ENCODE measurements at regions not wholly inside any gene's neighbourhood (a gene's known extent, or its start where the extent isn't known, plus 50 kb on each side); places are given as distances from the start of the nearest gene placed in this dataset.

DNA sequence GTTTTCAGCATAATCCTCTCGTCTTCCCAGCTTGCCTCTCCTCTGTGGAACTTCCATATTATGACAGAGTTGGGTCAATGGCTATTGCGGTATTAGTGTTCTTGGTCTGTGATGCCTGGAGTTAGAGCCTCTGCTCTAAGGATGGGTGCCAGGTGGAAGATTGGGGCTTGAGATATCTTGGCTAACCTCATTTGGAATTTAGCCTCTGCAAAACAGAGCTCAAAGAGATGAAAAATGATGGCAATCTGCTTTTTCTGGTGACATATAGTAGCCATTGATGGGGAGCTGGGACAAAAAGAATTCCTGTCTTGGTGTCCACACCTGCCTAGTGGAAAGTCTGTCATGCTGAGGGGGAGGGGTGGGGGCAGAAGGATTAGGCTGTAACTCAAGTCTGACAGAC lies 152.1 kb downstream of the RPL10L start:
- TF ChIP-seq JUN (IDR thresholded peaks at IDR 0.05; ENCODE audit: borderline replicate concordance, insufficient read depth, insufficient read length, low read depth) (no peak), MYC (IDR thresholded peaks at IDR 0.05; ENCODE audit: low read depth, low read length) (no peak), POLR2AphosphoS5 (IDR thresholded peaks at IDR 0.05; ENCODE audit: insufficient read depth, low read depth, low read length) (no peak)
- TF ChIP-seq, protein P1, sequence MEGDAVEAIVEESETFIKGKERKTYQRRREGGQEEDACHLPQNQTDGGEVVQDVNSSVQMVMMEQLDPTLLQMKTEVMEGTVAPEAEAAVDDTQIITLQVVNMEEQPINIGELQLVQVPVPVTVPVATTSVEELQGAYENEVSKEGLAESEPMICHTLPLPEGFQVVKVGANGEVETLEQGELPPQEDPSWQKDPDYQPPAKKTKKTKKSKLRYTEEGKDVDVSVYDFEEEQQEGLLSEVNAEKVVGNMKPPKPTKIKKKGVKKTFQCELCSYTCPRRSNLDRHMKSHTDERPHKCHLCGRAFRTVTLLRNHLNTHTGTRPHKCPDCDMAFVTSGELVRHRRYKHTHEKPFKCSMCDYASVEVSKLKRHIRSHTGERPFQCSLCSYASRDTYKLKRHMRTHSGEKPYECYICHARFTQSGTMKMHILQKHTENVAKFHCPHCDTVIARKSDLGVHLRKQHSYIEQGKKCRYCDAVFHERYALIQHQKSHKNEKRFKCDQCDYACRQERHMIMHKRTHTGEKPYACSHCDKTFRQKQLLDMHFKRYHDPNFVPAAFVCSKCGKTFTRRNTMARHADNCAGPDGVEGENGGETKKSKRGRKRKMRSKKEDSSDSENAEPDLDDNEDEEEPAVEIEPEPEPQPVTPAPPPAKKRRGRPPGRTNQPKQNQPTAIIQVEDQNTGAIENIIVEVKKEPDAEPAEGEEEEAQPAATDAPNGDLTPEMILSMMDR (IDR thresholded peaks at IDR 0.05; ENCODE audit: extremely low read depth in 1 of 2, insufficient read depth in 1 of 2, low read depth in 1 of 2, low read length in 2 of 2): no peak
